OCI-LY3 (cell line): ENCODE measurements at regions not wholly inside any gene's neighbourhood (a gene's known extent, or its start where the extent isn't known, plus 50 kb on each side); places are given as distances from the start of the nearest gene placed in this dataset.

Experiments used
- H2AFZ ChIP-seq: fragments of 200-600, 300-600 bp; shearing (Covaris generic); 2 replicates; pipeline ENCODE4 v1.6.0; 2014; ENCODE audit warnings: antibody characterized with exemption, low read depth, low read length
- H3K27ac ChIP-seq: fragments of 200-600, 300-600 bp; sonication (generic); 2 replicates; pipeline ENCODE4 v1.5.1; 2014; ENCODE audit warnings: mild to moderate bottlenecking, low read length, moderate library complexity, mixed read lengths
- H3K27me3 ChIP-seq: fragments of 200-600, 300-600 bp; sonication (generic); 2 replicates; pipeline ENCODE4 v1.6.1; 2014; ENCODE audit warnings: low read depth, low read length, mixed read lengths
- H3K36me3 ChIP-seq: fragments of 200-600, 300-600 bp; sonication (generic); replicated peaks from 2 replicates; pipeline ENCODE3; 2014; ENCODE audit warnings: low read depth, low read length, mixed read lengths
- H3K4me1 ChIP-seq: fragments of 300-600, 200-600 bp; sonication (generic); 2 replicates; pipeline ENCODE4 v1.6.1; 2014; ENCODE audit warnings: low read length, mixed read lengths
- H3K4me2 ChIP-seq: fragments of 200-600, 300-600 bp; sonication (generic); 2 replicates; pipeline ENCODE4 v1.6.1; 2014; ENCODE audit warnings: low read length, mixed read lengths
- H3K4me3 ChIP-seq: fragments of 300-600, 200-600 bp; sonication (generic); 2 replicates; pipeline ENCODE4 v1.5.1; 2014; ENCODE audit warnings: antibody characterized with exemption, mild to moderate bottlenecking, low read length, moderate library complexity
- H3K79me2 ChIP-seq: fragments of 300-600, 200-600 bp; shearing (Covaris generic); 2 replicates; pipeline ENCODE4 v1.6.1; 2014; ENCODE audit warnings: mild to moderate bottlenecking, low read length, mixed read lengths
- H3K9ac ChIP-seq: fragments of 300-600, 200-600 bp; shearing (Covaris generic); 2 replicates; pipeline ENCODE4 v1.6.0; 2014; ENCODE audit warnings: mild to moderate bottlenecking, low read length, moderate library complexity
- H3K9me3 ChIP-seq: fragments of 200-600, 300-600 bp; shearing (Covaris generic); 2 replicates; pipeline ENCODE4 v1.6.1; 2014; ENCODE audit warnings: low read length, mixed read lengths; ENCODE audit not compliant: insufficient read depth
- H4K20me1 ChIP-seq: fragments of 200-600, 300-600 bp; sonication (generic); 2 replicates; pipeline ENCODE4 v1.6.1; 2016; ENCODE audit warnings: low read length, mixed read lengths; ENCODE audit not compliant: insufficient read depth
- CTCF ChIP-seq: fragments of 200-600, 300-600 bp; sonication (generic); IDR thresholded peaks from 2 replicates; pipeline ENCODE4 v1.5.1; 2014; ENCODE audit warnings: antibody characterized with exemption, low read length, low read depth
- EZH2phosphoT487 ChIP-seq: fragments of 200-600 bp; shearing (Covaris generic); IDR thresholded peaks from 2 replicates; pipeline ENCODE4 v1.6.1; 2018; ENCODE audit warnings: antibody characterized with exemption, mixed run types, low read depth

- Histone ChIP-seq H3K4me2 (no peak overlapping the region), H3K79me2 (no peaks in the 10 kb centered on the region), H3K27ac (no peak overlapping the region), H3K9ac (no peak overlapping the region), H2AFZ (no peak overlapping the region), H4K20me1 (no peaks in the 10 kb centered on the region), H3K4me3 (no peak overlapping the region), H3K4me1 (no peaks in the 10 kb centered on the region), H3K36me3 (no peaks in the 10 kb centered on the region), H3K27me3 (no peaks in the 10 kb centered on the region), H3K9me3 (no peaks in the 10 kb centered on the region)
- TF ChIP-seq EZH2phosphoT487, result no peak
- no peak for TF ChIP-seq CTCF
Measured at GRCh38 chr9:23603311-23603710, 222.7 kb downstream of the ELAVL2 start.

- no peak overlapping the region for H3K27ac ChIP-seq
- no peaks in the 10 kb centered on the region for H3K79me2 ChIP-seq
- H2AFZ ChIP-seq, result no peak overlapping the region
- TF ChIP-seq CTCF (no peak), EZH2phosphoT487 (no peak)
- H3K4me2 ChIP-seq, result no peak overlapping the region
- H3K27me3 ChIP-seq, result no peaks in the 10 kb centered on the region
- no peaks in the 10 kb centered on the region for H3K36me3 ChIP-seq
- H3K4me1 ChIP-seq, result no peaks in the 10 kb centered on the region
- no peak overlapping the region for H3K9ac ChIP-seq
- no peaks in the 10 kb centered on the region for H3K9me3 ChIP-seq
- H3K4me3 ChIP-seq, result no peak overlapping the region
- no peaks in the 10 kb centered on the region for H4K20me1 ChIP-seq
Measured at GRCh38 chr9:23606107-23606506, 219.9 kb downstream of the ELAVL2 start.

- Histone ChIP-seq H3K27me3 (no peaks in the 10 kb centered on the region), H3K4me1 (no peaks in the 10 kb centered on the region), H3K4me3 (no peak overlapping the region), H3K9me3 (no peaks in the 10 kb centered on the region), H3K27ac (no peak overlapping the region), H3K4me2 (no peak overlapping the region), H2AFZ (no peak overlapping the region), H3K9ac (no peak overlapping the region), H3K36me3 (no peaks in the 10 kb centered on the region), H3K79me2 (no peaks in the 10 kb centered on the region), H4K20me1 (no peaks in the 10 kb centered on the region)
- TF ChIP-seq CTCF (no peak), EZH2phosphoT487 (no peak)
Measured at GRCh38 chr9:23608456-23608855, 217.6 kb downstream of the ELAVL2 start.

- no peaks in the 10 kb centered on the region for H3K27me3 ChIP-seq
- H3K4me3 ChIP-seq, result no peak overlapping the region
- H3K9ac ChIP-seq, result no peak overlapping the region
- H4K20me1 ChIP-seq, result no peaks in the 10 kb centered on the region
- H3K4me1 ChIP-seq, result no peaks in the 10 kb centered on the region
- no peak for TF ChIP-seq CTCF
- TF ChIP-seq EZH2phosphoT487, result no peak
- no peaks in the 10 kb centered on the region for H3K79me2 ChIP-seq
- H3K36me3 ChIP-seq, result no peaks in the 10 kb centered on the region
- no peak overlapping the region for H3K4me2 ChIP-seq
- H3K27ac ChIP-seq, result no peak overlapping the region
- H3K9me3 ChIP-seq, result no peaks in the 10 kb centered on the region
- no peak overlapping the region for H2AFZ ChIP-seq
Measured at GRCh38 chr9:23611869-23612268, 214.2 kb downstream of the ELAVL2 start.
